ENCODE measurements at regions not wholly inside any gene's neighbourhood (a gene's known extent, or its start where the extent isn't known, plus 50 kb on each side); places are given as distances from the start of the nearest gene placed in this dataset.

DNA sequence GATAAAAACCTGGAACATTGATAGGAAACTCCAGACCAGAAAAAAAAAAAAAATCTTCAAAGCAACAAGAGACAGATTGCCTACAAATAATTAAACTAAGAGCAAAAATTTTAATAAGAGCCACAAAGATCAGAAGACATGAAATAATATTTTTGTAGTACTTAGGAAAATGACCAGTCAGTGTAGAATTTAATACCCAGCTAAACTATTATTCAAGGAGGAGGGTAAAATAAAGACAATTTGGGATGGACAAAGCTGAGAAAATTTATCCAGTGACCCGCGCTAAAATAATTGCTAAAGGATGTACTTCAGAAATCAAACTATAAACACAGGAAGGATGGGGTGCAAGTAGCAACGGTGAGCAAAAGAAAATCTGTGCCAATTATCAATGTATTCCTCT, 133.2 kb downstream of the AQP9 start:
- DNase-seq (ENCODE audit: low spot score) = no peak

GRCh38 chr15:58273104-58273503, 134.9 kb downstream of the AQP9 start:
- no peak for DNase-seq (ENCODE audit: low spot score)

GRCh38 chr15:58274885-58275284, 136.7 kb downstream of the AQP9 start:
- no peak for DNase-seq (ENCODE audit: low spot score)

GRCh38 chr15:58275785-58276184, 137.6 kb downstream of the AQP9 start:
- DNase-seq (ENCODE audit: low spot score) = no peak

GRCh38 chr15:58276924-58277323, 138.7 kb downstream of the AQP9 start:
- no peak for DNase-seq (ENCODE audit: low spot score)

DNA sequence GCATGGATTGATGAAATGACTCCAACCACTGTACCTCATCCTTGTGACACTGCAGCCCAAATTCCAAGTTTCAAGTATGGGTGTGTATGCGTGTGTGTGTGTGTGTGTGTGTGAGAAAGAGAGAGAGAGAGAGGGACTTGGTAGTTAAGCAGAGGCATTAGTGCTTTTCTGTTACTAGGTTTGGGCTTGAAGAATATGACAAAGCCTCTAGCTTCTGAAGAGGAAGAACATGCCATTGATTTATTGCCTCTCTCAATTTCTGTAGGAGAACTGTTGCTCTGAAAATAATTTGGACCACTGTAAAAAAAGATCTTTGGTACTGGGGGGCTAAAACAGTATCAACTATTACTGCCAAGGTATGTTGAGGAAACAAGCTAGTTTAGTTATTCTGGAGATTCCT, 139.2 kb downstream of the AQP9 start:
- DNase-seq (ENCODE audit: low spot score) = no peak

- peak; percentile 29 for DNase-seq (ENCODE audit: low spot score)
Observed at GRCh38 chr15:58279106-58279505, 140.9 kb downstream of the AQP9 start.

GRCh38 chr15:58279654-58280053, 141.5 kb downstream of the AQP9 start:
- no peak for DNase-seq (ENCODE audit: low spot score)

DNA sequence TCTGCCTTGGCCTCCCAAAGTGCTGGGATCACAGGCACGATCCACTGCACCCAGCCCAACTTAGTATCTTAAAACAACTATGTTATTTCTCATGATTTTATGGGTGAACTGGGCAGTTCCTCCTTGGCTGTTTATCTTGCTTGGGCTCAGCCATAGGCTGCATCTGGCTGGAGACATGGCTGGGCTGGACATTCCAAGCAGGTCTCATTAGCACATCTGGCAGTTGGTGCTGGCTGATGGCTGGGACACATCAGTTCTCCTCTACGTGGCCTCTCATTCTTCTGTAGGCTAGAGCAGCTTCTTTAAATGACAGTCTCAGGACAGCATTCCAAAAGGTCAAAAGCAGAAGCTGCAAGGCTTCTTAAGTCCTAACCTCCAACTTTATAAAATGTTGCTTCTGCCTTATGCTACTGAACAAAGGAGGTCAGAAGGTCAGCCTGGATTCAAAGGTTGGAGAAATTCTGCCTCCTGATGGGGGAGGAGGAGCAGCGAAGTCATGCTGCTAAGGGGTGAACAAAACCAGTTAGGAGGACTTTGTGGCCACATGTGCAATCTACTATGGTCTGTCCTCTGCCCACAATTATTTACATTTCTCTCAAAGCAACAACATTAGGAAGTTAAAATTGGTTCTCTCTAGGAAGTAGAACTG, 144.0 kb downstream of the AQP9 start:
- no peak for DNase-seq (ENCODE audit: low spot score)

DNA sequence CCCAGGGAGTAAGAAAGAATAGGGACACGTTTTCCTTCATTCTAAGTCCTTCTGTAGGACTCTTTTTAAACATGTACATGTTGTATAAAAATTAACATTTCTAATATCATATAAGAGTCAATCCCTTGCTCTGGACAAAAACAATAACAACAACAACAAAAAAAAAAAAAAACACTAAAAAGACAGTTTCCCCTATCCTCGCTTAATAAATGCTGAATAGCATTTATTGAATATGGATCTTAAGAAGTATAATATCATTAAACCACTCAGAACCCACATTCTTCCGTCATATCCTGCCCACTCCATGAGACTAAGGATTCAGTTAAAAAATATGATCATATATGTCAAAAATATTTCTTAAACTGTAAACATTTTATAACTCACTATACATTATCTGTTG, 145.1 kb downstream of the AQP9 start:
- no peak for DNase-seq (ENCODE audit: low spot score)

DNA sequence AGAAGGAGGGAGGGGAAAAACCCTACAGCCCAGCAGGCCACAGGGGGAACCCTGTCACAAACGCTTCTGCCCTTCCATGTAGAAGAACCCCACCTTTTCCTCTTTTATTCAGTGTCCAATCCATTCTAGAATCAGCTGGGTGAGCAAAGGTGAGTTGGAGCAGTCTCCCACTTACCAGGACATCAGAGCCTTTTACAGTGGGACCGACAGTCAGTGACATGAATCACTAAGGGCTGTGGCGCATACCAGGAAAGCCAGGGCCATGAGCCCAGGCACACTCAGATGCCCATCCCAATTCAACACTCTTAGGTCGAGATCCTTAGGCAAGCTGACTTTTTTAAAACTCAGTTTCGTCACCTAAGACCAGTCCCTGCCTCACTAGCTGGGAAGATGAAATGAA, 146.1 kb downstream of the AQP9 start:
- DNase-seq (ENCODE audit: low spot score) = no peak

DNA sequence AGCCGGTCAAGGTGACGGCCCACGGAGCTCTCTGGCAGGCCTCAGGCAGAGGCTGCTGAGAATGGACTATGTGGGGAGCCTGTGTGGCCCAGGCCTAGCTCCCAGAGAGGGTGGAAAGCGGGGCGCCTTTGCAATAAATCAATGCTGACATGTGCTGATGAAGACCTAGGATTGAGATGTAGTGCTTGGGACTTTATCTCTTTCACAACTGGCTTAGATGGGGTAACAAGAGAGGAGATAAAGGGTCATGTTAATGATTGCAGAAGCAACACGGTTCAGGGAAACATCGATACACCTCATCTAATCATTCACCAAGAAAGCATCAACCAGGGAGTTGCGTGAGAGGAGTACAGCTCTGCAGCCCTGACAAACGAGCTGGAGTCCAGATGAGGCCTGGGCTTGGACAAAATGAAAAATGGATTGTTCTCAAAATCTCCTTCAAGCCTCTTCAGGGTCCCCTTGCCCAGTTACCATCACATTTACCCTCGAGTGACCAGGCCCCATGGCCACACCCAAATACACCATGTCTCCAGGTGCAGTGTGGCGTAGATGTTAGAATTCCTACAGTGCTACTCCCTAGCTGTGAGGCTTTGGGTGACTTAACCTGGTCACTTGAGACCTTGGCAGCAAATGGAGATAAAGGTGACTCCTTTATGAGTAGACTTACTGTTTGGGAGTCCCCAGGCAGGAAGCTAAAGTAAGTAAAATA, 146.4 kb upstream of the LIPC start:
- no peak for DNase-seq (ENCODE audit: low spot score)

- no peak for DNase-seq (ENCODE audit: low spot score)
Observed at GRCh38 chr15:58285921-58286278, 145.9 kb upstream of the LIPC start.

- DNase-seq (ENCODE audit: low spot score) = no peak
Observed at GRCh38 chr15:58286523-58286922, 145.3 kb upstream of the LIPC start.

DNA sequence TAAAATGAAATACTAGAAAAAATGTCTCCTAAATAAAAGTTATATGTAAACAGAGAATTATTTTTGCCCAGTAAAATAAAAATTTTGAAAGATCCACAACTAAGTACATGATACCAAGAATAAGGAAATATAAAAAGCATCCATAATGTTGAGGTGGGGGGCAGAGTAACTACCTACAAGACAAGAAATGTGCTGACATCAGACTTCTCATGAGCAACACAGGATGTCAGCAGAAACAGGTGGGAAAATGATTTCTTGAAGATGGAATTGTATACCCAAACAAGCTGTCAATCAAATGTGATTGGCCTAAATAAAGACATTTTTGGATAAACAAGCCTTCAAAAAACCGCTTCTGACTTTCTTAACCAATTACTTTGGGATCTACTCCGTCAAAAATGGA, 143.9 kb upstream of the LIPC start:
- DNase-seq (ENCODE audit: low spot score) = no peak

GRCh38 chr15:58288592-58288991, 143.2 kb upstream of the LIPC start:
- DNase-seq (ENCODE audit: low spot score) = no peak

DNA sequence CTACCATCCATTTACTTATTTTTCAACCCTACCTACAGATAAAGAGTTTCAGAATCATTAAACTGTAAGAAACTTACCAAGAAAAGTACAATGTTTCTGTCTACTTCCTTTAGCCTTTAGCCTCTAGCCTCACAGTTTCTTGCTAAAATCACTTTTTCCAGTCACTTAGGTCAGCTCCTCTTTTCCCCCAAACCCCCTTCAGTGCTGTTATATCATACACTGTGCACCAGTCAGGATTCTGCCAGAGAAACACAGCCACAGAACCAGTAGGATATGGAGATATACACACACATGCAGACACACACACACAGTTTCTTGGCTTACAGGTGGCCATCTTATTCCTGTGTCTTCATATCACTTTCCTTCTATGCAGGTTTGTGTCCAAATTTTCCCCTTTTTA, 139.9 kb upstream of the LIPC start:
- no peak for DNase-seq (ENCODE audit: low spot score)

DNA sequence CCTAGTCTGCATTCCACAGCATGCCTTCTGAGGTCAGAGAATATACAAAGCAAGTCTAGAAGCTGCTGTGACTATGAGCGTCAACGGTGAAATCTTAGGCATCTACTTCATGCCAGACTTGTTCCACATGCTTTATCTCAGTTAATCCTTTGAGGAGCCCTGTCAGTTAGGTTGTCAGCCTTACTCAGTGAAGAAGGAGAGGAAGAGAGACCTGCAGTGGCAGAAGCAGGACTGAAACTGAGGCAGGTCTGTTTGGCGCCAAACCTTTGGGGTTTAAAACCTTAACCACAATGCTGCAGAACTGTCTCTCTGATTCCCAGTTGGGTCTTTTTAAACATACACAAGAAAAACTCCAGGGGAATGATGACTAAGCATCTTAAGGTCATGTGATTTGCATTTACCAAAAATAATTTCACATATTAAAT, 139.0 kb upstream of the LIPC start:
- DNase-seq (ENCODE audit: low spot score) = no peak

DNA sequence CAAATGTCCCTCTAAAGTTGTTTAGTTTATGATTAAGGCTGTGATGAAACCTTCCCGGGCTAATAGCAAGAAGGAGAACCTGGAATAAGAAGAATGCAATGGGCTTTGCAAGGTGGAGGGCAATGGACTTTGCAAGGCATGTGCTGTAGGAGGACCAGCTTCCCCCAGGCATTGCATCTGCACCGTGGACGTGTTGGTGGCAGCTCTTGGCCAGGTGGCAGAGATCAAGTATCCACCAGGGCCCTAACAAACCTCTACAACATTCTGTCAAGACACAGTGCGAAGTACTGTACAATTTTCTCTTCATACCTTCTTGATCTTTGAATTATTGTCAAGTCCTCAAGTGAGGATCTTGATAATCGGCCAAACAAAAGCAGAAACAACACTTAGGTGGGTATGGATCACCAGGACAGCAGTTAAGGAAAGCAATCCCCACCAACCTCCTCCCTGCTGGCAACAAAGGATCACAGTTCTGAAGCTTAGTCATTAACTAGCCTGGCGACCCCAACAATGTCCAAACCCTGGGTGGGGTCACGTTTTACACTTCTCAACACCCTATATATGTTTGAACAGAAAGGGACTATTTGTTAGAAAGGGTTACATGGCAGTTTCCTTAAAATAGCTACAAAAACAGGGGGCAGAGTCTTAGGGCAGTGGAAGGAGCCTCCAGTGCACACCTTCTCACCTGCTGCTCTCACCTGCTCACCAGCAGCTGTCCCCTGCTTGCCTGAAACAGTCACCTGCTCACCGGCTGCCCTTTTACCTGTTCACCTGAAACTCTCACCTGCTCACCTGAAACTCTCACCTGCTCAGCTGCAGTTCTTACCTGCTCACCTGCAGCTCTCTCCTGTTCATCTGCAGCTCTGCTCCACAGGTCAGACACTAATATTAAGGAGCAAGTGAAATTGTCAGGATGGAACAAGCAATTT, 137.9 kb upstream of the LIPC start:
- DNase-seq (ENCODE audit: low spot score) = no peak

DNA sequence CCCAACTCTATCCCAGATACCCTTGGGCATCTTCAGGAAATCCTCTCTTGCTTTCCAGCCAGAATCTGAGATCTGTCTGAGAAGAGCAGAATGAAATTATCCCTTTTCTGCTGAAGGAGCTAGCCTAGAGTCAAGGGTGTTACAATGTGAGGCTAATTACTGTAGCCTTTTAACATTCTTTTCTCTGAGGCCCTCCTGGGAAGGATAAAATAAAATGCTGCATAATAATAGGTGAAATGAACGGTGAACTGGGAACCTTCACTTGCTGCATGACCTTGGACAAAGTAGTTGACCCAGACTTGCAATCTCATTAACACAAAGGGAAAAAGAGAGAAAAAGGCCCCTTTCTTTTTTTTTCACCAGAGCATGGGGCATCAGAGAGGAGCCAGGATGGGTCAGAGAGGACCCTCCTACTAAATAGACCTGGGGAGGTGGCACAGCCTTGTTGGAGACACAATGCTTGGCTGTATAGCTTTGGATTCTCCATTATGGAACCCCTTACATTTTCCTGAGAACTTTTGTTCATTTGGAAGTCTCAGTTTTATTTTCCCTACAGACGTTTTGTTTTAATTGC, 137.0 kb upstream of the LIPC start:
- DNase-seq (ENCODE audit: low spot score) = no peak

GRCh38 chr15:58295637-58296215, 136.1 kb upstream of the LIPC start:
- no peak for DNase-seq (ENCODE audit: low spot score)

DNA sequence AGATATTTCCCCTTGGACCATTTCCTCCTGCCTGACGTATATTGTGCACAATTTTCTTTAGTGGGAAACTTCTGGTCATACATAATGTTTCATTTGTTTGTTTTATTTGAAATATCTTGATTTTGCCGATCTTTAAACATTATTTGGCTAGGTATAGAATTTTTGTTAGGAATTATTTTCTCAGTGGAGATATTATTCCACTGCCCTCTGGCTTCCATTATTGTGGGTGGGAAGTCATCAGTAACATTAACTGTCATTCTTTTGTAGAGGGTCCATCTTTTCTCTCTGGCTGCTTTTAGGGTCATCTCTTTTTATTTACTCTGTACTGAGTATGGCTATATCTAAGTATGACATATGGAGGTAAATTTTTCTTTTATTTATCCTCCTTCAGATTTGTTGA, 135.5 kb upstream of the LIPC start:
- no peak for DNase-seq (ENCODE audit: low spot score)

Data from Ammon's horn (tissue), 1 donor.